Head of caudate nucleus (tissue), 42 donors: ENCODE measurements at regions not wholly inside any gene's neighbourhood (a gene's known extent, or its start where the extent isn't known, plus 50 kb on each side); places are given as distances from the start of the nearest gene placed in this dataset.

Experiments used
- DNase-seq, 42 donors: peaks; one replicate each; pipeline versions ENCODE4 v3.0.0 to v3.0.0-alpha.2; 2020 to 2021; ENCODE audit warnings: mixed read lengths in 7 of 42
- intact Hi-C: fragments of 100-400 bp; cut with DNase I; formaldehyde crosslinking; loops from one replicate; pipeline ENCODE4 v1.15.0; 2022

DNA sequence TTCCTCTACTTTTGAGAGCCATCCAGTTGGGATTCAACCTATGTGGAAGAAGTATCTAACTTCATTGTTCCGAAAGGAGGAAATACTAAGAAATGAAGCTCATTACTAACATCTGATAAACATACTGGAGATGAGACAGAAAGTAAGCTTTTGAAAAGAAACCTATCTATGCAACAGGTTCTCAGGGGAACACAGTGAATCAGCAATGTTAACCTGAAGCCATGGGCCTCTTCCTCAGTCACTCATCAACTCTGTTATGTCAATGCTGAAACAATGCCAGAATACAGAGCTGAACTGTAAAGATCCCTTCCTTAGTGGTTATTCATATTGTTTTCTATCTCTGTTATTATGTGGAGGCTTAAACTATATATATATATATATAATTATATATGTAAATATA, 55.5 kb upstream of the ESRRG start:
- intact Hi-C loops, result no loop called here
- no peak for DNase-seq

DNA sequence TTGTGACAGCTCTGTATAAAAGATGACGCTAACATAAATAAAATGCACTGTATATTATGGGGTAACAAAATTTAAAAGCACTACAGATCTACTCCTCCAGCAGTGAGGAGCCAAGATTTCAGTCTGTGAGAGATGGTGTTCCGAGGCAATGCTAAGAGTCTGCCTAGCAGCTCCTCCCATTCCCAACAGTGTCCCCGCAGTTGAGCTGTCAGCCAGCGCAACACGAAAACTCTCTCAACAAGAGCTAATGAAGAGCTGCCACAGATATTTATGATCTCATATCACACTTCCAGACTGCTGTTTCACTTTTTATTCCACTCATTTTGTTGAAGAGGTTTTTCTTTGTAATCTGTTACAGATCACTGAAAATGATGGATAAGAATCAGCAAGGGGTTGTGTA, 53.9 kb upstream of the ESRRG start:
- DNase-seq, result no peak
- intact Hi-C loops, result no loop called here
